ENCODE measurements at regions not wholly inside any gene's neighbourhood (a gene's known extent, or its start where the extent isn't known, plus 50 kb on each side); places are given as distances from the start of the nearest gene placed in this dataset.

DNA sequence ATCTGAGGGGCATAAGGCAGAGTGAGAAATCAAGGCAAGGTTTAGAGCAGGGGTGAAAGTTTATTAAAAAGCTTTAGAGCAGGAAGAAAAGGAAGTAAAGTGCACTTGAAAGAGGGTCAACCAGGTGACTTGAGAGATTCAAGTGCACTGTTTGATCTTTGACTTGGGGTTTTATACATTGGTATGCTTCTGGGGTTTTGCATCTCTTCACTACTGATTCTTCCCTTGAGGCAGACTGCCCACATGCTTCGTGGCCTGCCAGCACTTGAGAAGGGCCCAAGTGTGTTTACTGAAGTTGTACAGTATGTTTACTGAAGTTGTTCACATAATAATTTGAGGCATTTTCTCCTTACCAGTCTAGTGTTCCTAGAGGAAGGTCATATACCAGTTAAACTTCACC is 367.0 kb upstream of the UBE2E2 start:
- TF ChIP-seq EP300 (IDR thresholded peaks at IDR 0.05) (no peak), POLR2AphosphoS5 (IDR thresholded peaks at IDR 0.05) (no peak)
- TF ChIP-seq, protein P1, sequence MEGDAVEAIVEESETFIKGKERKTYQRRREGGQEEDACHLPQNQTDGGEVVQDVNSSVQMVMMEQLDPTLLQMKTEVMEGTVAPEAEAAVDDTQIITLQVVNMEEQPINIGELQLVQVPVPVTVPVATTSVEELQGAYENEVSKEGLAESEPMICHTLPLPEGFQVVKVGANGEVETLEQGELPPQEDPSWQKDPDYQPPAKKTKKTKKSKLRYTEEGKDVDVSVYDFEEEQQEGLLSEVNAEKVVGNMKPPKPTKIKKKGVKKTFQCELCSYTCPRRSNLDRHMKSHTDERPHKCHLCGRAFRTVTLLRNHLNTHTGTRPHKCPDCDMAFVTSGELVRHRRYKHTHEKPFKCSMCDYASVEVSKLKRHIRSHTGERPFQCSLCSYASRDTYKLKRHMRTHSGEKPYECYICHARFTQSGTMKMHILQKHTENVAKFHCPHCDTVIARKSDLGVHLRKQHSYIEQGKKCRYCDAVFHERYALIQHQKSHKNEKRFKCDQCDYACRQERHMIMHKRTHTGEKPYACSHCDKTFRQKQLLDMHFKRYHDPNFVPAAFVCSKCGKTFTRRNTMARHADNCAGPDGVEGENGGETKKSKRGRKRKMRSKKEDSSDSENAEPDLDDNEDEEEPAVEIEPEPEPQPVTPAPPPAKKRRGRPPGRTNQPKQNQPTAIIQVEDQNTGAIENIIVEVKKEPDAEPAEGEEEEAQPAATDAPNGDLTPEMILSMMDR (IDR thresholded peaks at IDR 0.05) = no peak

Measured in gastroesophageal sphincter (tissue), 3 donors.